HepG2 (cell line): ENCODE measurements at regions not wholly inside any gene's neighbourhood (a gene's known extent, or its start where the extent isn't known, plus 50 kb on each side); places are given as distances from the start of the nearest gene placed in this dataset.

ENCODE experiments used
- ATAC-seq: fragments of 200-7000 bp; cut with Tn5 transposase; 3 replicates; pipeline ENCODE4 v1.9.1; 2020; ENCODE audit warnings: mild to moderate bottlenecking, moderate library complexity
- BruUV-seq: library from RNA; stranded (reverse); fragments of 400-500 nt; replicated peaks from 2 replicates; lab custom pipeline; 2021; lab: Mats Ljungman, UMichigan
- CTCF ChIA-PET: fragments of 300-600 bp; formaldehyde crosslinking; extraction: SDS; loops from one replicate; lab custom pipeline; 2021; ENCODE audit warnings: low total read pairs, inconsistent platforms, low intra/inter-chr PET ratio; lab: Yijun Ruan, JAX
- POLR2A ChIA-PET: fragments of 350-600 bp; sonication (Branson Sonifier 250); formaldehyde crosslinking; loops from one replicate; lab custom pipeline; 2020; ENCODE audit warnings: antibody characterized with exemption, inconsistent platforms; lab: Yijun Ruan, JAX
- DNase-seq: peaks from one replicate; pipeline ENCODE4 v3.0.0-alpha.2; 2015; ENCODE audit warnings: low spot score
- FAIRE-seq: peaks from 3 replicates; lab custom pipeline; 2011; peaks lifted over from hg19 to GRCh38; lab: Jason Lieb, UNC
- H2AFZ ChIP-seq: one replicate; pipeline ENCODE4 v1.6.1; 2011; ENCODE audit warnings: low read length, inconsistent platforms
- H3K27ac ChIP-seq: fragments of 300-600 bp; 3 replicates; pipeline ENCODE4 v1.8.0; 2011; ENCODE audit warnings: mixed run types, mild to moderate bottlenecking, mixed read lengths, low read length, inconsistent platforms; ENCODE audit not compliant: insufficient read depth; ENCODE audit errors: extremely low read length
- H3K27me3 ChIP-seq, 2 experiments: fragments of 200-600 bp in 1 of 2; 2 replicates in 1 of 2; 3 replicates in 1 of 2; pipeline versions ENCODE4 v1.6.0 to v1.8.0; 2011; ENCODE audit warnings: low read length in 2 of 2, mild to moderate bottlenecking in 2 of 2, moderate library complexity in 2 of 2, inconsistent platforms in 1 of 2; ENCODE audit not compliant: insufficient read depth in 2 of 2, control insufficient read depth in 1 of 2
- H3K36me3 ChIP-seq, 2 experiments: fragments of 200-600 bp in 1 of 2; replicated peaks in 1 of 2; 2 replicates in 1 of 2; 3 replicates in 1 of 2; pipeline versions ENCODE4 v1.5.1 to v1.8.0; 2011; ENCODE audit warnings: low read length in 2 of 2, inconsistent platforms in 1 of 2; ENCODE audit not compliant: insufficient read depth in 2 of 2, control insufficient read depth in 1 of 2
- H3K4me1 ChIP-seq: 2 replicates; pipeline ENCODE4 v1.5.1; 2012; ENCODE audit warnings: low read length, inconsistent platforms; ENCODE audit not compliant: insufficient read depth
- H3K4me2 ChIP-seq: 2 replicates; pipeline ENCODE4 v1.6.0; 2011; ENCODE audit warnings: low read depth, low read length, inconsistent platforms
- H3K4me3 ChIP-seq, 3 experiments: fragments of 200-600 bp in 1 of 3; sonication (generic), shearing (Covaris generic) in 1 of 3; replicated peaks in 1 of 3; 2 replicates each; pipeline ENCODE4 v1.5.1; 2011 to 2016; ENCODE audit warnings: low read length in 3 of 3, inconsistent platforms in 2 of 3, low read depth in 2 of 3, mild to moderate bottlenecking in 2 of 3, control low read depth in 1 of 3, mixed read lengths in 1 of 3; ENCODE audit not compliant: insufficient read depth in 1 of 3
- H3K79me2 ChIP-seq: one replicate; pipeline ENCODE4 v1.6.1; 2011; ENCODE audit warnings: low read length, inconsistent platforms; ENCODE audit not compliant: insufficient read depth
- H3K9ac ChIP-seq: 2 replicates; pipeline ENCODE4 v1.6.0; 2011; ENCODE audit warnings: mild to moderate bottlenecking, low read depth, low read length, inconsistent platforms; ENCODE audit not compliant: insufficient read depth
- H3K9me3 ChIP-seq: 2 replicates; pipeline ENCODE4 v1.5.1; 2012; ENCODE audit warnings: mild to moderate bottlenecking, low read length
- H4K20me1 ChIP-seq: 2 replicates; pipeline ENCODE4 v1.6.0; 2011; ENCODE audit warnings: inconsistent platforms, mild to moderate bottlenecking, low read length, moderate library complexity; ENCODE audit not compliant: insufficient read depth
- HMGA1 ChIP-seq: sonication (generic); formaldehyde crosslinking; conservative IDR thresholded peaks from 2 replicates; pipeline ENCODE4 v1.4.0; 2020; ENCODE audit warnings: missing genetic modification reagents
- RBM39 ChIP-seq: fragments of 200-400 bp; formaldehyde crosslinking; IDR thresholded peaks from one replicate; pipeline ENCODE4 v1.6.1; 2018; ENCODE audit warnings: antibody characterized with exemption, mild to moderate bottlenecking, low read depth, low read length; ENCODE audit not compliant: poor library complexity, severe bottlenecking
- RFX3 ChIP-seq: IDR thresholded peaks from 2 replicates; pipeline ENCODE4 v1.6.1; 2016; ENCODE audit warnings: missing biosample characterization, missing genetic modification reagents
- ZNF3 ChIP-seq: IDR thresholded peaks from 2 replicates; pipeline ENCODE4 v1.7.0; 2017; ENCODE audit warnings: inconsistent platforms
- WGBS: methylation state at CpG from one replicate; pipeline ENCODE4 v1.1.6; 2017; ENCODE audit warnings: low lambda C conversion rate; 5-methylcytosine and 5-hydroxymethylcytosine counted together
- in situ Hi-C: cut with HindIII; loops from 2 replicates; pipeline ENCODE4 v1.10.0; 2017; ENCODE audit warnings: low pct_unique_long_range_greater_than_20kb; ENCODE audit not compliant: extremely low pct_ligation_motif_present
- intact Hi-C: fragments of 100-400 bp; cut with micrococcal nuclease; formaldehyde crosslinking; loops from one replicate; pipeline ENCODE4 v1.10.0; 2022; ENCODE audit not compliant: unreplicated experiment
- TF ChIP-seq, protein P1 (sequence below): IDR thresholded peaks from 2 replicates; pipeline ENCODE4 v1.6.1; 2016
- TF ChIP-seq, protein P2 (sequence below): sonication (generic); formaldehyde crosslinking; IDR thresholded peaks from 2 replicates; pipeline ENCODE4 v1.4.0; 2020; ENCODE audit warnings: missing genetic modification reagents

DNA sequence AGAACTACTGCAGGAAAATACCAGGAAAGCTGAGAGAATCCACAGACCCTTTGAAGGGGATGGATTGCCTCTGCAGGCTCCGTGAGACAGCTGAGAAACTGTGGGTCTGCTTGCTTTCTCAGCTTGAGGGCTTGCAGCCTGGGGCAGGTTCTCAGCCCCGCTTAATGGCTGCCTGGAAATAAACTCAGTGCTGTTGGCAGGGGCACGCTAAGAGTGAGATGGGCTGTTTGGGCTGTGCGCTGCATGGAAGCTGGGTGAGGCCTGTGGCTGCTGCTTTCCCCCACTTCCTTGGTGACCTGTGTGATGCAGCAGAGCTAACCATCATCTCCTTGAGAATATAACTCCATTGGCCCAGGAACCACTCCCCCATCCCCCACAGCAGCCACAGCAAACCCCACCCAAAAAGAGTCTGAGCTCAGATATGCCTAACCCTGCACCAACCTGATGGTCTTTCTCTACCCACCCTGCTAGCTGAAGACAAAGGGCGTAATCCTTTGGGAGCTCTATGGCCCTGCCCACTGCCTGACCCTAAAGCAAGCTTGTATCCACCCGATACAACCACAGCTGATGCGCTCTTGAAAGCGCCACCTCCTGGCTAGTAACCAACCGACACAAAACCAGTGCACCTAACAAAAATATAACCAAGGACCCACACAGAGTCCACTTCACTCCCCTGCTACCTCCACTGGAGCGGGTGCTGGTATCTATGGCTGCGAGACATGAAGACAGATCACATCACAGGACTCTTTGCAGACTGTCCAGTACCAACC lies 800.6 kb upstream of the MAP3K7 start:
- Histone ChIP-seq H4K20me1 (no peaks in the 10 kb centered on the region), H3K4me3 (no peak overlapping the region), H3K9ac (no peak overlapping the region), H3K79me2 (no peaks in the 10 kb centered on the region), H3K4me1 (no peaks in the 10 kb centered on the region), H3K4me2 (no peak overlapping the region), H3K27ac (no peak overlapping the region), H3K9me3 (peaks cover 7% of the 10 kb centered on the region; the same call in 1 of the 2 replicates), H2AFZ (no peak overlapping the region), H3K27me3 (no peaks in the 10 kb centered on the region), H3K36me3 (no peaks in the 10 kb centered on the region)
- DNase-seq (no peak), FAIRE-seq (no peak), ATAC-seq (no peak; the same call in 1 of the 3 replicates)
- 12% methylated on average over 10 of the region's 11 CpGs for WGBS
- no peak for TF ChIP-seq ZNF3 (CRISPR knock-in tag)
- TF ChIP-seq RFX3 (CRISPR knock-in tag): no peak
- no peak for TF ChIP-seq HMGA1
- TF ChIP-seq, protein P1, sequence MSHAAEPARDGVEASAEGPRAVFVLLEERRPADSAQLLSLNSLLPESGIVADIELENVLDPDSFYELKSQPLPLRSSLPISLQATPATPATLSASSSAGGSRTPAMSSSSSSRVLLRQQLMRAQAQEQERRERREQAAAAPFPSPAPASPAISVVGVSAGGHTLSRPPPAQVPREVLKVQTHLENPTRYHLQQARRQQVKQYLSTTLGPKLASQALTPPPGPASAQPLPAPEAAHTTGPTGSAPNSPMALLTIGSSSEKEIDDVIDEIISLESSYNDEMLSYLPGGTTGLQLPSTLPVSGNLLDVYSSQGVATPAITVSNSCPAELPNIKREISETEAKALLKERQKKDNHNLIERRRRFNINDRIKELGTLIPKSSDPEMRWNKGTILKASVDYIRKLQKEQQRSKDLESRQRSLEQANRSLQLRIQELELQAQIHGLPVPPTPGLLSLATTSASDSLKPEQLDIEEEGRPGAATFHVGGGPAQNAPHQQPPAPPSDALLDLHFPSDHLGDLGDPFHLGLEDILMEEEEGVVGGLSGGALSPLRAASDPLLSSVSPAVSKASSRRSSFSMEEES (CRISPR knock-in tag): no peak
- TF ChIP-seq RBM39: no peak
- TF ChIP-seq, protein P2, sequence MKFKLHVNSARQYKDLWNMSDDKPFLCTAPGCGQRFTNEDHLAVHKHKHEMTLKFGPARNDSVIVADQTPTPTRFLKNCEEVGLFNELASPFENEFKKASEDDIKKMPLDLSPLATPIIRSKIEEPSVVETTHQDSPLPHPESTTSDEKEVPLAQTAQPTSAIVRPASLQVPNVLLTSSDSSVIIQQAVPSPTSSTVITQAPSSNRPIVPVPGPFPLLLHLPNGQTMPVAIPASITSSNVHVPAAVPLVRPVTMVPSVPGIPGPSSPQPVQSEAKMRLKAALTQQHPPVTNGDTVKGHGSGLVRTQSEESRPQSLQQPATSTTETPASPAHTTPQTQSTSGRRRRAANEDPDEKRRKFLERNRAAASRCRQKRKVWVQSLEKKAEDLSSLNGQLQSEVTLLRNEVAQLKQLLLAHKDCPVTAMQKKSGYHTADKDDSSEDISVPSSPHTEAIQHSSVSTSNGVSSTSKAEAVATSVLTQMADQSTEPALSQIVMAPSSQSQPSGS (CRISPR knock-in tag): no peak
- ChIA-PET CTCF (no interaction called here), POLR2A (no interaction called here)
- BruUV-seq: no TSS peak
- intact Hi-C loops: loop anchor here (5.0 kb wide), 1 partner anchor 305 kb away; no protein-coding TSS in a partner anchor
- in situ Hi-C loops: no loop called here
